ENCODE measurements at regions not wholly inside any gene's neighbourhood (a gene's known extent, or its start where the extent isn't known, plus 50 kb on each side); places are given as distances from the start of the nearest gene placed in this dataset.
"Not testable (repeated sequence)": the region's sequence is repeated elsewhere in the genome, so short reads cannot be mapped to it uniquely, and the experiment has no call there.

DNA sequence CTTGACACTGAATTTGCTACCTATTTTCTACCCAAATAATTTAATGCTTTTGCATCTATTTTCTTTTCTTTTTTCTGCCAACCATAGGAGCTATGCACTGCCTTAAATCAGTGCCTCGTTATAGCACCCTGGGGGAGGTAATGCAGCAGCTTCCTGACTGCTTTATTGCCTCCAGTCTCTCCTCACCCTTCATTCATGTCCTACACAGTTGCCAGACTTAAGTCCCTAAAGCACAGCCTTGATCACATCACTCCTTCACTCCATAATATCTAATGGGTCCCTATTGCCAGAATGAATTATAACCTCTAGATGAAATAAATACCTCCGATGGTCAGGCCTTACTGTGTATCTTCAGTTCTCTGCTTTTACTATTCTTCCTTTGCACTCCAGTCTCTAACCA is 211.2 kb upstream of the GLRA1 start:
- H3K4me3 Mint-ChIP-seq = no peak overlapping the region
- no peaks in the 10 kb centered on the region for H3K36me3 Mint-ChIP-seq
- no peaks in the 10 kb centered on the region for H3K4me1 Mint-ChIP-seq
- no peak overlapping the region for H3K27ac Mint-ChIP-seq
- no peak for DNase-seq
- H3K9me3 Mint-ChIP-seq = no peaks in the 10 kb centered on the region
- peaks cover 4% of the 10 kb centered on the region for H3K27me3 Mint-ChIP-seq

DNA sequence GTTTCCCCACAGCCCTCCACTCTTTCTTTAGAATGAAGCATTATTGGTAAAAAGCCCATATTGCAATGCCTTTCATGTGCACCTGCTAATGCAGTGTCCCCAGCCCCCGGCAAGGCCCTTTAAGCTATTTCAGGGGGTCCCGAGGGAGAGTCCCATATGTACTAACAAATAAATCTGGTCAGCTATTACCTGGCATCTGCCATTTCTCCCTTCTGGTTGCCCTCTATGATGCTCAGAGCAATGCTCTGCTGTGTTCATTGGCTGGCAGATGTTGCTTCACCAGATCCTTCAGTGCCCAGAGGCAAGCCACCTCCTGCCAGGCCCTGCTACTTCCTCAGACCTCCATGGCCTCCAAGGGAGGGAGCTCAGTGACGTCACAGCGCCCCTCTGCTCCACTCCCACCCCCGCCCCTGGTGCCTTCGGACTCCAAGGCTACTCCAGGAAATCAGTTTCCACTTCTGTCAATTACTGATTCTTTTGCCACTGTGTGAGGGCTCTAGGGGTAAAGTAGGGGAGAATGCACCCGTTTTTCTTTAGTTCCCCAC is 201.1 kb upstream of the GLRA1 start:
- H3K36me3 Mint-ChIP-seq = no peaks in the 10 kb centered on the region
- no peaks in the 10 kb centered on the region for H3K4me1 Mint-ChIP-seq
- no peak for DNase-seq
- no peaks in the 10 kb centered on the region for H3K9me3 Mint-ChIP-seq
- no peak overlapping the region for H3K4me3 Mint-ChIP-seq
- H3K27me3 Mint-ChIP-seq = no peaks in the 10 kb centered on the region
- H3K27ac Mint-ChIP-seq = no peak overlapping the region

DNA sequence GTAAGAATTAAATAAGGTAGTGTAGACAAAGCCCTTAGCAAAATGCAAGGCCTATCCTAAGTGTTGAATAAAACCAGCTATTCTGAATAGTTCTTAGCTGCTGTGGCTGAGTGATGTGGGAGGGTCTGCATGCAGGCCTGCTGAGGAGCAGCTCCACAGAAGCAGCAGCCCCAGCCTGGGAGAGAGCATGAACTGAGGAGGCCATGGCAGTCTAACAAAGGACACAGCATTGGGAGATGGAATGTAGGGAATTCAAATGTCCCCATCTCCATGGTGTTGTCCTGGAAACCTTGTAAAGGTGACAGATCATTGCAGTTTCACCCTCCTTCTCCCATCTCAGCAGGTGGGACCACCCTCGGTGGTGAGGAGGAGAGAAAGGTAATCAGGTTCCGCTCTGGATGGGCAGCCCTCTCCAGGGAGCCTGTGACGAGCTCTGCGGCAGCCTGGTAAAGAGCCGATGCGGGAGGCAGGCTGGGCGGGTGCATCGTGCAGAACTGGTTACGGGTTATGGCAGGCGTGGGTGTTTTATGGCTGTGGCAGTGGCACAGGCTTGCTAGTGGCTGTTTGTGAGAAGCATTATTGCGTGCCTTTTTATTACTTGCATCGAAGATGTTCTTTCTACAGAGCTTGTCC is 199.9 kb upstream of the GLRA1 start:
- H3K27me3 Mint-ChIP-seq = no peaks in the 10 kb centered on the region
- no peaks in the 10 kb centered on the region for H3K4me1 Mint-ChIP-seq
- no peaks in the 10 kb centered on the region for H3K36me3 Mint-ChIP-seq
- H3K9me3 Mint-ChIP-seq = no peaks in the 10 kb centered on the region
- no peak overlapping the region for H3K4me3 Mint-ChIP-seq
- no peak overlapping the region for H3K27ac Mint-ChIP-seq
- DNase-seq = no peak

DNA sequence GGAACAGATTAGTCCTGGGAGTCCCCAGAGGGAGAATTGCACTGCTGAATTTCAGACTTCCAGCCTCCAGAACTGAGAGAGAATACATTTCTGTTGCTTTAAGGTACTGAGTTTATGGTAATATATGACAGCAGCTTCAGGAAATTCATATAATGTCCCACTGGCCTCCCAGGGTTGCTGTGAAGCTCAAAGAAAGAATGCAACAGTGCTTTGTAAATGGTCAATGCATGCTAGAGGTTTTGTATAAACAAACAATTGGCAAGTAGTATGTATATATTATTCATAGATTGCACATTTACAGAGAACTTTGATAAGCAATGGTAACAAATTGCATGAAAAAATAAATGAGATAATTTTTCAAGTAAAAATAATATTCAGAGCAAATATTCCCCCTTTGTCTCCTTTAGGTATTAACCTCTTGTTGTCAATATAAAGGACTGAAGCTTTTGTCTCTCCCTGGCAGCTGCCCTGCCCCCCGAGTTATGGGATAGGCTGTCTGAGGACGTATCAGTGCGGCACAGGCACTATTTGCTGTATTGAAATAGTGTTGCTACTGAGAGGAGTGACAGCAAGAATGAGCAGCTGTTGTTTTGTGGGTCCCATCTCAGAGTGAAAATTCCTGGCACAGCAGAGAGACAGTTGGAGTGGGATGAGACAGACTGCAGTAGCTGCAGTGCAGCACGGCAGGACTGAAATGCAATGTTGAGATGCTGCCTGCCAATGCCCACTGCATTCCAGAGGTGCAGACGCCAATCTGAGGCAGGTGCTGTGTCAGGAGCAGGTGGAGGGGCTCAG is 194.2 kb upstream of the GLRA1 start:
- H3K36me3 Mint-ChIP-seq = no peaks in the 10 kb centered on the region
- peaks cover 3% of the 10 kb centered on the region for H3K9me3 Mint-ChIP-seq
- H3K4me3 Mint-ChIP-seq = no peak overlapping the region
- DNase-seq = no peak
- no peak overlapping the region for H3K27ac Mint-ChIP-seq
- H3K4me1 Mint-ChIP-seq = peaks cover 5% of the 10 kb centered on the region
- no peaks in the 10 kb centered on the region for H3K27me3 Mint-ChIP-seq

DNA sequence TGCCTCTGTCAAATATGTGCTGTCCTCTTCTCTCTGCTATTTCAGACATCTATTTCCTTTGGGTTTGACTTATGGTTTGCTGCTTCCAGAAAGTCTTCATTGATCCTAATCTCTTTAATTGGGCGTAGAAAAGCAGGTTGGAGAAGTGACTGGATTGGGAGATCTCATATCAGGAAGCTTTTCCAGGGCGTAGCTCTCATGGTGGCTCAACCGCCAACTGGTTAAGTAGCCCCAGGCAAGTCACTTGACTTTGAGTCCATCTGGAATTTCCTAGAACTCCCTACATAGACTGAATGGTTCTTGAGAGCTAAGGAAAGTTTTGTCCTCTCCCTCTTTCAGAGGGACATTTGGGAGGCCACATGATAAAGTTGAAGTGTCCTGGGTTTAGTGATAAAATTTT is 192.3 kb upstream of the GLRA1 start:
- DNase-seq = no peak
- Mint-ChIP-seq H3K27ac (no peak overlapping the region), H3K4me1 (peaks cover 10% of the 10 kb centered on the region), H3K36me3 (no peaks in the 10 kb centered on the region), H3K9me3 (peaks cover 3% of the 10 kb centered on the region), H3K27me3 (no peaks in the 10 kb centered on the region), H3K4me3 (no peak overlapping the region)

DNA sequence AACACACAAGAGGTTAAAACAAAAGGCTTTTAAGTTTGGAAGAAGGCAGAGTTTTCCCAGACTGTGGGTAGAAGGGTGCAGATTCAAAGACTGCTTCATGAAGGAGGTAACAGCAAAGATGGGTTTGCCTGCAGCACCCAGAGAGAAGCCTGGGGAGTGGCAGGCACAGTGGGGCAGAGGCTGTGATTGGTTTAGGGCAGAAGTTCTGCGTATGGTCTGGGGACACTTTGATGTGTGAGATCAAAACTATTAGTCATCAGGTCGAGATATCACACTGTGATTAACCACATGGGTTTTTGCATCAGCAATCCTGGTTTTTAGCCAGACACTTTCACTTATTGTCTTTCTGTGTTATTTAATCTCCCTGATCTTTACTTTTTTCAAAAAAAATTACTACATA is 188.8 kb upstream of the GLRA1 start:
- H3K9me3 Mint-ChIP-seq = peaks cover 3% of the 10 kb centered on the region
- peaks cover under 1% of the 10 kb centered on the region for H3K27me3 Mint-ChIP-seq
- peaks cover 10% of the 10 kb centered on the region for H3K4me1 Mint-ChIP-seq
- H3K27ac Mint-ChIP-seq = no peak overlapping the region
- H3K4me3 Mint-ChIP-seq = no peak overlapping the region
- peak; percentile 70 for DNase-seq
- no peaks in the 10 kb centered on the region for H3K36me3 Mint-ChIP-seq

DNA sequence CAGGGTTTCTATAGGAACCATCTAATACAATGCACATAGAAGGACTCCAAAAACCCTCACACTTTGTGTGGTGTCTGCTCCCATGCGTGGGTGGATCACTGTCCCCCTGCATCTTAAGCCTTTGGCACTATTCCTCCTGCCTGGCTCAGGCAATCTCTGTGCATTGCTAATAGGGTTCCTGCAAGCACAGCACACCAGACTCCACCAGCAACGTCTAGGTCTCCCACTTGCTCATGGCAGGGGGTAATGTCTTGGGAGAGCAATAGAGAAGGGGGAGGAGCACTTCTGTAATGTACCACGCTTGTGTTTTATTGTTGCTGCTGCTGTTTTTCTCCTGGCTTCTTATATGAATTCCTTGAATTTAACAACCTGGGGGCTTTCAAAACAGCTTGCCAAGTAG is 182.6 kb upstream of the GLRA1 start:
- Mint-ChIP-seq H3K27me3 (peaks cover 6% of the 10 kb centered on the region), H3K4me1 (no peaks in the 10 kb centered on the region), H3K4me3 (no peak overlapping the region), H3K9me3 (peaks cover 14% of the 10 kb centered on the region), H3K36me3 (peaks cover 2% of the 10 kb centered on the region), H3K27ac (no peak overlapping the region)
- DNase-seq = no peak

DNA sequence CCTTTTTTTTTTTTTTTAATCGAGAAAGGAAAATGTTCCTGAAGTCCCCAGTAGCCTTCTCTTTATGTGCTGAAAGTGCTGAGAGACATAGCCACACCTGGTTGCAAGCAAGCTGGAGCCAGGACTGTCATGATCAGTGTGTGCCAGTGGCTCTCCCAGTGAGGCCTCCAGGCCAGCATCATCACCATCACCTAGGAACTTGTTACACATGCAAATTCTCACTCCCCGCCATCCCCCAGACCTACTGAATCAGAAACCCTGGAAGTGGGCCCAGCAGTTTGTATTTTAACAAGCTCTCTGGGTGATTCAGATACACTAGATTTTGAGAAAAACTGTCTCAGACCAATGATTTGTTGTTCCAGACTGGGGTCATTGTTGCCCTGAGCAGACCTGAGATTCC is 181.9 kb upstream of the GLRA1 start:
- Mint-ChIP-seq H3K9me3 (peaks cover 16% of the 10 kb centered on the region), H3K4me1 (no peaks in the 10 kb centered on the region), H3K27ac (peak overlapping the region; percentile 58), H3K4me3 (no peak overlapping the region), H3K36me3 (peaks cover 2% of the 10 kb centered on the region), H3K27me3 (peaks cover 6% of the 10 kb centered on the region)
- no peak for DNase-seq

DNA sequence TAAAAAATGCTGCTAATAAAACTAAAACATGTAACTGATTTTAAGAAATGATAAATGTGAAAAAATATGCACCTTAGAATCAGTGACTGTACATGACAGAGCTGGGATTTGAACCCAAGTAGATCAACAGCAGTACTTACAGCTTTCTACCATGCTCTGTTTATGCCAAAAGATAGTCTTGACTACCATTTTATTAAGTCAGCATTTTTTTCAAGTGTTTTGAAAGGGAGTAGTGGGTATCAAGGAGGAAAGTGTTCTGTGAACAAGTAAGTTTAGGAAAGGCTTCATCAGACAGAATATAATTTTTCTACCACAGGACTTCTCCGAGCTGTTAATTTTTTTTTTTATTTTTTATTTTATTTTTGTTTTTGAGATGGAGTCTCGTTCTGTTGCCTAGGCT is 180.4 kb upstream of the GLRA1 start:
- peaks cover 16% of the 10 kb centered on the region for H3K9me3 Mint-ChIP-seq
- H3K4me1 Mint-ChIP-seq = no peaks in the 10 kb centered on the region
- no peak for DNase-seq
- no peak overlapping the region for H3K27ac Mint-ChIP-seq
- no peak overlapping the region for H3K4me3 Mint-ChIP-seq
- H3K27me3 Mint-ChIP-seq = peaks cover 6% of the 10 kb centered on the region
- H3K36me3 Mint-ChIP-seq = peaks cover 2% of the 10 kb centered on the region

DNA sequence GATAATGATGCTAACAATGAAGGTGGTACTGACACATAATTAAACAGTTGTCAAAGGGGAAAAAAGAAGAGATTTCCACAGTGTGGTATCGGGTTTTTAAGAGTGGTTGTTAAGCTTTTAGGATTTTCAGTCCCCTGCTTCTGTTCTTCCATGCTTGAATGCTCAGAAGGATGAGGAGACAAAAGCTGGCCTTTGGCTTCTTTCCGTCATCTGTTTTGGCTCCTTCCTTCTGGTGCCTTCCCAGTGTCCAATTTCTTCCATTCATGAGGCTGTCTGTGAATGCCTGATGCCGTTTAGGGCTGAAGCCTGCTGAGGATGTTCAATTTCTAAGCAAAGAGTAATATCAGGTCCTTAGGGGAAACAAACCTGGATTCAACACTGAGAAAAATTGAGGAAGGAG is 179.6 kb upstream of the GLRA1 start:
- no peak for DNase-seq
- Mint-ChIP-seq H3K4me3 (no peak overlapping the region), H3K27ac (no peak overlapping the region), H3K4me1 (no peaks in the 10 kb centered on the region), H3K9me3 (peaks cover 16% of the 10 kb centered on the region), H3K36me3 (peaks cover 2% of the 10 kb centered on the region), H3K27me3 (peaks cover 9% of the 10 kb centered on the region)

DNA sequence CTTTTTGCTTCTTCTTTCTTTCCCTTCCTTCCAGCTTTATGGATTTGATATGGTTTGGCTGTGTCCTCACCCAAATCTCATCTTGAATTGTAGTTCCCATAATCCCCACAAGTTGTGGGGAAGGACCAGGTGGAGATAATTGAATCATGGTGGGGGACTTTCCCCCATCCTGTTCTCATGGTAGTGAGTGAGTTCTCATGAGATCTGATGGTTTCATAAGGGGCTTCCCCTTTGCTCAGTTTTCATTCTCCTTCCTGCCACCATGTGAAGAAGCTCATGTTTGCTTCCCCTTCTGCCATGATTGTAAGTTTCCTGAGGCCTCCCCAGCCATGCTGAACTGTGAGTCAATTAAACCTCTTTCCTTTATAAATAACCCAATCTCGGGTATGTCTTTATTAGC is 178.3 kb upstream of the GLRA1 start:
- H3K36me3 Mint-ChIP-seq, H3K27me3 Mint-ChIP-seq, H3K4me1 Mint-ChIP-seq, H3K4me3 Mint-ChIP-seq, H3K27ac Mint-ChIP-seq, DNase-seq: not testable (repeated sequence)
- peaks cover 16% of the 10 kb centered on the region for H3K9me3 Mint-ChIP-seq

DNA sequence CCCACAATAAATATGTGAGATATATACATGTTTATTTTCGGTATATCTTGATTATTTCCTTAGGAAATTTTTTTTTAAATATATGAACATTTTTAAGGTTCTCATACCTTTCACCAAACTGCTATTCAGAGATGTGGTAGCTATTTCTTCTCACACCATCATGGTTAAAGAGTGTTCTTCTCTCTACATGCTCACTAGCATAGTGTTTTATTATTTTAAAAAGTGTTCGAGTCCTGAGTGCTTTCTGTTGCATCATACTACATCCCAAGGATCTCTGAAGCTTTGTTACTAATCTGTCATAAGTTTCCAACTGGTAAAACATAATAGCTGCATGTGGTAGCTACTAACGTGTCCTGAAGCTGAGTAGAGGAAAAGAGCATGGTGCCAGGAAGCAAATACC is 177.4 kb upstream of the GLRA1 start:
- DNase-seq = no peak

DNA sequence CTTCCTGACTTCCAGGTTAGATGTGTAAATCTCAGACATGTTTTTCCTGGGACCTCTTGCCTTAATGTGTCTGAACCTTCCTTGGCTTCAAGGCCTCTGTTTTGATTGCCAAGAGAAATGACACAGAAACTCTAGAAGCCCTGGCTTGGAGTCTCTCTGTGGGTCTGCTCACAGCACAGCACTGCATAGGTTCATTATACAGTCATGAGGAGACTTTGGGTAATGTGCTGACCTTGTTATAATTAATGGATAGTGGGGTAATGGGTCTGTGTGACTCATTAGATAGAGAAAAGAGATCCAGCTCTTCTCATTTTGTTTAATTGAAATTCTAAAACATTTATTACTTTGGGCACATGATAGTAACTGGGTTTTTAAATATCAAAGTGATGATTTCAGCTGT is 175.8 kb upstream of the GLRA1 start:
- H3K27me3 Mint-ChIP-seq = peaks cover 4% of the 10 kb centered on the region
- peaks cover 6% of the 10 kb centered on the region for H3K4me1 Mint-ChIP-seq
- no peak overlapping the region for H3K4me3 Mint-ChIP-seq
- peaks cover 16% of the 10 kb centered on the region for H3K9me3 Mint-ChIP-seq
- peaks cover 2% of the 10 kb centered on the region for H3K36me3 Mint-ChIP-seq
- no peak overlapping the region for H3K27ac Mint-ChIP-seq
- DNase-seq = no peak

More for the DNA sequence above, 177.4 kb upstream of the GLRA1 start:
- Mint-ChIP-seq H3K27me3 (peaks cover 4% of the 10 kb centered on the region), H3K4me1 (peaks cover 3% of the 10 kb centered on the region), H3K9me3 (peaks cover 16% of the 10 kb centered on the region), H3K27ac (no peak overlapping the region), H3K36me3 (peaks cover 2% of the 10 kb centered on the region), H3K4me3 (no peak overlapping the region)

DNA sequence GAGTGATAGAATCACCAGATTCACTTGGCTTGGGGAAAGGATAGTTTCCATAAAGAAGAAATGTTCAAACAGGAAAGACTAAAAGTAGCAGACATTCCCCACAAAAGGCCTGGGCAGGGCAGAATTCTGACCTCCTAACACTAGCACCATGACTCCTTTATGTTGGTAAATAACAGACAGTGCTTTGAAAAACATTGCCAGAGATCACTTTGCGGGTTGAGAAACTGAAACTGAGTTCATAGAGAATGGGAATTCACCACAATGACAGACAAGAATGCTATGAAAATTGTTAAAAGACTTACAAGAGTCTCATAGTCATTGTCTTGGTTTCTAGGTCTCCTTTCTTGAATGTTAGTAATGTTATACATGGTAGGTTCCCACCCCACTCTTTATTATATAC is 172.5 kb upstream of the GLRA1 start:
- Mint-ChIP-seq H3K9me3 (peaks cover under 1% of the 10 kb centered on the region), H3K27ac (no peak overlapping the region), H3K4me3 (no peak overlapping the region), H3K36me3 (no peaks in the 10 kb centered on the region), H3K4me1 (peaks cover 8% of the 10 kb centered on the region), H3K27me3 (peaks cover 4% of the 10 kb centered on the region)
- no peak for DNase-seq

DNA sequence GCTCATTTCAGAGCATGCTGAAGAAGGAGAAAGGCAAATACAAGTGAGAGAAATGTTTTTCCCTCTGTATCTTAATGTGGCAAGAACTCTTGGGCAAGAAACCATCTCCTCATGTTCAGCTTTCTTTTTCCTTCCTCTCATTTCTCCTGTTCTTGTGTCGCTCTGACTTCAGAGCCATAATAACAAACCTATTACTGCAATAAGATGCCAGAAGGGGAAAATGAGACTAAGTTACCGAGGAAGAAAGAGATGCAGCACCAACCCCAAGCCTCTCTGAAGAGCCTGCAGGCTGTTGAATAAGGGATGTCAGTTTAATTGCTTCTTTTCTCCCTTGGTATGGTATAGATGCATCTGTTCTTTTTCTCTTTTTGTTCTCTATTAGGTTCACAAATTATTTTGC is 170.1 kb upstream of the GLRA1 start:
- H3K27ac Mint-ChIP-seq = no peak overlapping the region
- H3K4me3 Mint-ChIP-seq = no peak overlapping the region
- no peaks in the 10 kb centered on the region for H3K27me3 Mint-ChIP-seq
- H3K4me1 Mint-ChIP-seq = peaks cover 10% of the 10 kb centered on the region
- no peaks in the 10 kb centered on the region for H3K36me3 Mint-ChIP-seq
- DNase-seq = no peak
- H3K9me3 Mint-ChIP-seq = no peaks in the 10 kb centered on the region

DNA sequence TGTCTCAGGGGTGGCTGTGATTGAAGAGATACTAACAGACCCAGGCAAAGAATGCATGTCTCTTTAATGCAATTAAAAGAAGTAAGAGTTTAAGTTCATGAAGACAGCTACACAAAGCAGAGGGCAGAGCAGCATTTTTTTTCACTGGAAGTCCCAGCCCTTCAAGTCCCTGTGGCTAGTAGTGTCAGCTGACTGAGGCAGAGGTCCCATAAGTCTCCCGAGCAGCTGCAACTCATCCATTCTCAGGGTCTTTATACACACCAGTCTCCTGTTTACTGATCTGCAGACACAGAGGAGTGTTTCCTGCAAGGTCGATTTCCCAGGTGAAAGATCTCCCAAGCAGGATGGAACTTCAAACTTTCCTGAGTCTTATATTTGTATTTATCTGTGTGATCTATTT is 169.4 kb upstream of the GLRA1 start:
- Mint-ChIP-seq H3K27ac (no peak overlapping the region), H3K27me3 (no peaks in the 10 kb centered on the region), H3K4me3 (no peak overlapping the region), H3K9me3 (no peaks in the 10 kb centered on the region), H3K4me1 (peaks cover 10% of the 10 kb centered on the region), H3K36me3 (no peaks in the 10 kb centered on the region)
- no peak for DNase-seq

Measured in activated naive CD8-positive, alpha-beta T cell treated with anti-CD3 and anti-CD28 coated beads for 36 hours (primary cell).